H9 (cell line): ENCODE measurements at regions not wholly inside any gene's neighbourhood (a gene's known extent, or its start where the extent isn't known, plus 50 kb on each side); places are given as distances from the start of the nearest gene placed in this dataset.

ENCODE experiments used
- DNase-seq: peaks from one replicate; pipeline ENCODE4 v3.0.0-alpha.2; 2017
- H2AFZ ChIP-seq: one replicate; pipeline ENCODE4 v1.6.1; 2013; ENCODE audit warnings: mild to moderate bottlenecking, low read length, control low read depth, moderate library complexity
- H2AK5ac ChIP-seq: 2 replicates; pipeline ENCODE4 v1.6.1; 2013; ENCODE audit warnings: low read length, control low read depth, mixed read lengths; ENCODE audit not compliant: insufficient read length
- H2BK120ac ChIP-seq: one replicate; pipeline ENCODE4 v1.6.1; 2013; ENCODE audit warnings: low read depth, mild to moderate bottlenecking, low read length, control low read depth, inconsistent platforms; ENCODE audit not compliant: poor library complexity, severe bottlenecking
- H2BK12ac ChIP-seq: 2 replicates; pipeline ENCODE4 v1.6.1; 2013; ENCODE audit warnings: low read length, control low read depth, mixed read lengths, low read depth; ENCODE audit not compliant: insufficient read length
- H2BK15ac ChIP-seq: 2 replicates; pipeline ENCODE4 v1.6.1; 2013; ENCODE audit warnings: low read depth, low read length, control low read depth
- H2BK20ac ChIP-seq: one replicate; pipeline ENCODE4 v1.6.1; 2013; ENCODE audit warnings: low read depth, mild to moderate bottlenecking, low read length, control low read depth, inconsistent platforms; ENCODE audit not compliant: poor library complexity, severe bottlenecking
- H2BK5ac ChIP-seq: 2 replicates; pipeline ENCODE4 v1.6.1; 2013; ENCODE audit warnings: low read length, control low read depth, mixed read lengths; ENCODE audit not compliant: insufficient read length
- H3K14ac ChIP-seq: 2 replicates; pipeline ENCODE4 v1.6.1; 2013; ENCODE audit warnings: low read length, control low read depth; ENCODE audit not compliant: insufficient read depth
- H3K18ac ChIP-seq: 2 replicates; pipeline ENCODE4 v1.6.1; 2013; ENCODE audit warnings: low read depth, mild to moderate bottlenecking, mixed read lengths, low read length, control low read depth; ENCODE audit not compliant: insufficient read length
- H3K23ac ChIP-seq: 2 replicates; pipeline ENCODE4 v1.6.1; 2013; ENCODE audit warnings: low read length, control low read depth, mixed read lengths, low read depth; ENCODE audit not compliant: insufficient read length
- H3K23me2 ChIP-seq: 2 replicates; pipeline ENCODE4 v1.6.1; 2013; ENCODE audit warnings: low read depth, mild to moderate bottlenecking, mixed read lengths, low read length, control low read depth; ENCODE audit not compliant: insufficient read length, poor library complexity, severe bottlenecking
- H3K27ac ChIP-seq: 2 replicates; pipeline ENCODE4 v1.5.1; 2013; ENCODE audit warnings: low read length, control low read depth, mixed read lengths, low read depth; ENCODE audit not compliant: insufficient read length
- H3K27me3 ChIP-seq: 2 replicates; pipeline ENCODE4 v1.6.1; 2013; ENCODE audit warnings: low read length, control low read depth, inconsistent platforms; ENCODE audit not compliant: insufficient read depth
- H3K4ac ChIP-seq: 2 replicates; pipeline ENCODE4 v1.6.1; 2013; ENCODE audit warnings: low read depth, mild to moderate bottlenecking, control low read depth, inconsistent platforms, low read length, moderate library complexity
- H3K4me1 ChIP-seq: 2 replicates; pipeline ENCODE4 v1.6.1; 2013; ENCODE audit warnings: low read length, control low read depth, inconsistent platforms; ENCODE audit not compliant: insufficient read depth
- H3K4me2 ChIP-seq: 2 replicates; pipeline ENCODE4 v1.6.1; 2013; ENCODE audit warnings: low read length, control low read depth, mixed read lengths; ENCODE audit not compliant: insufficient read length, insufficient read depth
- H3K56ac ChIP-seq: 2 replicates; pipeline ENCODE4 v1.6.1; 2013; ENCODE audit warnings: low read depth, mild to moderate bottlenecking, mixed read lengths, low read length, control low read depth; ENCODE audit not compliant: insufficient read length
- H3K79me1 ChIP-seq: 2 replicates; pipeline ENCODE4 v1.6.1; 2013; ENCODE audit warnings: low read depth, mild to moderate bottlenecking, moderate library complexity, low read length, control low read depth, inconsistent platforms; ENCODE audit not compliant: insufficient read depth, poor library complexity, severe bottlenecking
- H3K79me2 ChIP-seq: 2 replicates; pipeline ENCODE4 v1.6.1; 2013; ENCODE audit warnings: low read length, control low read depth, inconsistent platforms; ENCODE audit not compliant: insufficient read depth
- H3K9ac ChIP-seq: 2 replicates; pipeline ENCODE4 v1.6.1; 2013; ENCODE audit warnings: low read length, control low read depth, mixed read lengths; ENCODE audit not compliant: insufficient read length; ENCODE audit errors: extremely low read depth
- H3K9me3 ChIP-seq: one replicate; pipeline ENCODE4 v1.6.1; 2013; ENCODE audit warnings: low read depth, low read length, inconsistent platforms; ENCODE audit not compliant: control insufficient read depth
- H3T11ph ChIP-seq: one replicate; pipeline ENCODE4 v1.6.1; 2013; ENCODE audit warnings: mild to moderate bottlenecking, low read length, control low read depth, inconsistent platforms
- H4K20me1 ChIP-seq: one replicate; pipeline ENCODE4 v1.6.1; 2013; ENCODE audit not compliant: control insufficient read depth, insufficient read length, insufficient read depth
- H4K5ac ChIP-seq: 2 replicates; pipeline ENCODE4 v1.6.1; 2013; ENCODE audit warnings: low read depth, mild to moderate bottlenecking, mixed read lengths, low read length, control low read depth; ENCODE audit not compliant: insufficient read length
- H4K8ac ChIP-seq: replicated peaks from 2 replicates; pipeline ENCODE4 v1.6.1; 2013; ENCODE audit warnings: low read length, control low read depth, mixed read lengths, low read depth; ENCODE audit not compliant: insufficient read length
- H4K91ac ChIP-seq: 2 replicates; pipeline ENCODE4 v1.6.1; 2013; ENCODE audit warnings: low read depth, mild to moderate bottlenecking, moderate library complexity, mixed read lengths, low read length, control low read depth; ENCODE audit not compliant: insufficient read length
- H3K27ac Mint-ChIP-seq, 3 experiments: 2 replicates in 2 of 3; 3 replicates in 1 of 3; pipeline ENCODE4 v1.8.0; 2020 to 2021; ENCODE audit warnings: mixed read lengths in 3 of 3, mild to moderate bottlenecking in 1 of 3, moderate library complexity in 1 of 3
- H3K27me3 Mint-ChIP-seq: 2 replicates; pipeline ENCODE4 v1.8.0; 2021; ENCODE audit warnings: low read depth, mild to moderate bottlenecking, moderate library complexity, mixed read lengths
- H3K36me3 Mint-ChIP-seq, 3 experiments: 2 replicates in 2 of 3; 3 replicates in 1 of 3; pipeline ENCODE4 v1.8.0; 2020 to 2021; ENCODE audit warnings: low read depth in 3 of 3, mixed read lengths in 3 of 3; ENCODE audit not compliant: insufficient read depth in 1 of 3
- H3K4me1 Mint-ChIP-seq, 2 experiments: 2 replicates each; pipeline ENCODE4 v1.8.0; 2020; ENCODE audit warnings: mixed read lengths in 2 of 2
- H3K4me3 Mint-ChIP-seq, 2 experiments: 2 replicates in 1 of 2; 3 replicates in 1 of 2; pipeline ENCODE4 v1.8.0; 2020 to 2021; ENCODE audit warnings: mild to moderate bottlenecking in 2 of 2, mixed read lengths in 2 of 2, moderate library complexity in 1 of 2
- H3K9me3 Mint-ChIP-seq, 2 experiments: 2 replicates in 1 of 2; 3 replicates in 1 of 2; pipeline ENCODE4 v1.8.0; 2020; ENCODE audit warnings: mild to moderate bottlenecking in 2 of 2, mixed read lengths in 2 of 2, moderate library complexity in 1 of 2
- CTCF ChIP-seq: fragments of 200-600 bp; sonication (generic); conservative IDR thresholded peaks from 3 replicates; pipeline ENCODE4 v1.8.0; 2021; ENCODE audit warnings: antibody characterized with exemption, mild to moderate bottlenecking
- WGBS: extraction: QIAGEN DNeasy Blood & Tissue Kit; methylation state at CpG from one replicate; pipeline ENCODE4 v1.1.7; 2013; ENCODE audit warnings: missing lambda C conversion rate, low lambda C conversion rate, mixed read lengths; ENCODE audit not compliant: insufficient read length; ENCODE audit errors: extremely low coverage; 5-methylcytosine and 5-hydroxymethylcytosine counted together

GRCh38 chr12:111207761-111208160 lies 161.1 kb downstream of the PHETA1 start:
- Histone ChIP-seq H2BK120ac (no peak overlapping the region), H2BK20ac (no peak overlapping the region), H3K9me3 (no peaks in the 10 kb centered on the region), H3K4me1 (no peaks in the 10 kb centered on the region), H3K79me1 (no peaks in the 10 kb centered on the region), H2BK5ac (no peak overlapping the region), H3K14ac (no peak overlapping the region), H3K23ac (no peak overlapping the region), H2BK12ac (no peak overlapping the region), H3K79me2 (no peaks in the 10 kb centered on the region), H3K27ac (no peak overlapping the region), H4K20me1 (no peaks in the 10 kb centered on the region), H3K56ac (no peak overlapping the region), H2AK5ac (no peak overlapping the region), H3K23me2 (no peaks in the 10 kb centered on the region), H3K27me3 (no peaks in the 10 kb centered on the region), H4K91ac (no peak overlapping the region), H4K5ac (no peak overlapping the region), H3K4ac (no peak overlapping the region), H3T11ph (no peak overlapping the region), H3K4me2 (no peak overlapping the region), H3K9ac (no peak overlapping the region), H3K18ac (no peak overlapping the region), H2BK15ac (no peak overlapping the region), H4K8ac (no peak overlapping the region), H2AFZ (no peak overlapping the region)
- H3K27ac Mint-ChIP-seq = no peak overlapping the region
- no peak for DNase-seq
- WGBS = no CpG with 5 or more reads among the region's 3 CpGs
- peaks cover 3% of the 10 kb centered on the region for H3K27me3 Mint-ChIP-seq
- H3K4me1 Mint-ChIP-seq = peaks cover 4 to 8% of the 10 kb centered on the region in 2 experiments; a peak in 3 of 4 replicates
- H3K36me3 Mint-ChIP-seq = no peaks in the 10 kb centered on the region
- H3K9me3 Mint-ChIP-seq = no peaks in the 10 kb centered on the region
- H3K4me3 Mint-ChIP-seq = no peak overlapping the region
- TF ChIP-seq CTCF = no peak
